ENCODE measurements at regions not wholly inside any gene's neighbourhood (a gene's known extent, or its start where the extent isn't known, plus 50 kb on each side); places are given as distances from the start of the nearest gene placed in this dataset.

GRCh38 chr14:53333809-53334208, 180.7 kb upstream of the DDHD1 start:
- TF ChIP-seq CTCF (conservative IDR thresholded peaks at IDR 0.05) (no peak), EZH2 (IDR thresholded peaks at IDR 0.05; ENCODE audit: low read depth) (no peak)
